ENCODE measurements at regions not wholly inside any gene's neighbourhood (a gene's known extent, or its start where the extent isn't known, plus 50 kb on each side); places are given as distances from the start of the nearest gene placed in this dataset.

GRCh38 chr5:105978011-105978410, 1692.7 kb downstream of the EFNA5 start:
- TF ChIP-seq CTCF (IDR thresholded peaks at IDR 0.05), result no peak
- ATAC-seq, result no peak
- Histone ChIP-seq H3K4me3 (no peak overlapping the region), H3K27ac (no peak overlapping the region), H3K4me1 (no peaks in the 10 kb centered on the region), H3K9me3 (no peaks in the 10 kb centered on the region), H3K36me3 (no peaks in the 10 kb centered on the region), H3K27me3 (no peaks in the 10 kb centered on the region)
- no peak for DNase-seq
- intact Hi-C loops (cut with DNase I), result no loop called here

GRCh38 chr5:105977163-105977562, 1693.6 kb downstream of the EFNA5 start:
- no peak for DNase-seq
- Histone ChIP-seq H3K27me3 (no peaks in the 10 kb centered on the region), H3K9me3 (no peaks in the 10 kb centered on the region), H3K27ac (no peak overlapping the region), H3K4me1 (no peaks in the 10 kb centered on the region), H3K4me3 (no peak overlapping the region), H3K36me3 (no peaks in the 10 kb centered on the region)
- intact Hi-C loops (cut with DNase I), result no loop called here
- no peak for TF ChIP-seq CTCF (IDR thresholded peaks at IDR 0.05)
- no peak for ATAC-seq

GRCh38 chr5:105970919-105971318, 1699.8 kb downstream of the EFNA5 start:
- Histone ChIP-seq H3K36me3 (no peaks in the 10 kb centered on the region), H3K4me3 (no peak overlapping the region), H3K27ac (no peak overlapping the region), H3K4me1 (no peaks in the 10 kb centered on the region), H3K9me3 (no peaks in the 10 kb centered on the region), H3K27me3 (no peaks in the 10 kb centered on the region)
- DNase-seq (no peak), ATAC-seq (no peak)
- TF ChIP-seq CTCF (IDR thresholded peaks at IDR 0.05), result no peak
- intact Hi-C loops (cut with DNase I), result no loop called here

- no peaks in the 10 kb centered on the region for H3K4me1 ChIP-seq
- no peak overlapping the region for H3K27ac ChIP-seq
- H3K36me3 ChIP-seq, result no peaks in the 10 kb centered on the region
- intact Hi-C loops (cut with DNase I), result no loop called here
- no peak overlapping the region for H3K4me3 ChIP-seq
- DNase-seq (no peak), ATAC-seq (no peak)
- H3K27me3 ChIP-seq, result no peaks in the 10 kb centered on the region
- H3K9me3 ChIP-seq, result no peaks in the 10 kb centered on the region
- TF ChIP-seq CTCF (IDR thresholded peaks at IDR 0.05), result no peak
Observed at GRCh38 chr5:105968981-105969380, 1701.8 kb downstream of the EFNA5 start.

GRCh38 chr5:105963696-105964255, 1707.0 kb downstream of the EFNA5 start:
- H3K27me3 ChIP-seq, result no peaks in the 10 kb centered on the region
- H3K9me3 ChIP-seq, result no peaks in the 10 kb centered on the region
- ATAC-seq (no peak), DNase-seq (no peak)
- no peak overlapping the region for H3K27ac ChIP-seq
- H3K36me3 ChIP-seq, result no peaks in the 10 kb centered on the region
- H3K4me1 ChIP-seq, result no peaks in the 10 kb centered on the region
- TF ChIP-seq CTCF (IDR thresholded peaks at IDR 0.05), result no peak
- intact Hi-C loops (cut with DNase I), result no loop called here
- H3K4me3 ChIP-seq, result no peak overlapping the region

- H3K27me3 ChIP-seq, result no peaks in the 10 kb centered on the region
- no peaks in the 10 kb centered on the region for H3K4me1 ChIP-seq
- no peaks in the 10 kb centered on the region for H3K9me3 ChIP-seq
- no peak overlapping the region for H3K4me3 ChIP-seq
- ATAC-seq (no peak), DNase-seq (no peak)
- no peak overlapping the region for H3K27ac ChIP-seq
- TF ChIP-seq CTCF (IDR thresholded peaks at IDR 0.05), result no peak
- no peaks in the 10 kb centered on the region for H3K36me3 ChIP-seq
- intact Hi-C loops (cut with DNase I), result no loop called here
Observed at GRCh38 chr5:105961572-105961971, 1709.2 kb downstream of the EFNA5 start.
